ENCODE measurements at regions not wholly inside any gene's neighbourhood (a gene's known extent, or its start where the extent isn't known, plus 50 kb on each side); places are given as distances from the start of the nearest gene placed in this dataset.

GRCh38 chr5:93240228-93240834 is 340.7 kb downstream of the NR2F1-AS1 start:
- DNase-seq: no peak
- Histone ChIP-seq H3K27me3 (no peaks in the 10 kb centered on the region), H3K27ac (no peak overlapping the region), H3K4me3 (no peak overlapping the region), H3K36me3 (no peaks in the 10 kb centered on the region), H3K4me1 (ENCODE audit: insufficient read depth) (peaks cover 2% of the 10 kb centered on the region), H3K9me3 (no peaks in the 10 kb centered on the region)
- WGBS, 3 donors: 95 to 97% (median 96%) methylated on average over 5 of the region's 5 CpGs
- TF ChIP-seq EP300 (IDR thresholded peaks at IDR 0.05) (no peak), CTCF (IDR thresholded peaks at IDR 0.05) (no peak), POLR2A (IDR thresholded peaks at IDR 0.05) (no peak)
- intact Hi-C loops (cut with DNase I): no loop called here

- TF ChIP-seq CTCF (IDR thresholded peaks at IDR 0.05): no peak
- TF ChIP-seq EP300 (IDR thresholded peaks at IDR 0.05): no peak
- no peak for TF ChIP-seq POLR2A (IDR thresholded peaks at IDR 0.05)
- no peaks in the 10 kb centered on the region for H3K4me1 ChIP-seq (ENCODE audit: insufficient read depth)
- WGBS, 3 donors: 96% methylated on average over 4 of the region's 4 CpGs
- H3K27me3 ChIP-seq: no peaks in the 10 kb centered on the region
- no peak overlapping the region for H3K4me3 ChIP-seq
- H3K9me3 ChIP-seq: no peaks in the 10 kb centered on the region
- no peak overlapping the region for H3K27ac ChIP-seq
- no peaks in the 10 kb centered on the region for H3K36me3 ChIP-seq
- intact Hi-C loops (cut with DNase I): no loop called here
- DNase-seq: no peak
Measured at GRCh38 chr5:93236807-93237421, 344.1 kb downstream of the NR2F1-AS1 start.

- no peak for TF ChIP-seq POLR2A (IDR thresholded peaks at IDR 0.05)
- TF ChIP-seq EP300 (IDR thresholded peaks at IDR 0.05): no peak
- no peak for TF ChIP-seq CTCF (IDR thresholded peaks at IDR 0.05)
- H3K27me3 ChIP-seq: no peaks in the 10 kb centered on the region
- H3K4me3 ChIP-seq: no peak overlapping the region
- intact Hi-C loops (cut with DNase I): no loop called here
- 82 to 90% (median 89%) methylated on average over 1 of the region's 1 CpG for WGBS, 3 donors
- no peaks in the 10 kb centered on the region for H3K4me1 ChIP-seq (ENCODE audit: insufficient read depth)
- H3K9me3 ChIP-seq: no peaks in the 10 kb centered on the region
- DNase-seq: no peak
- H3K27ac ChIP-seq: no peak overlapping the region
- H3K36me3 ChIP-seq: no peaks in the 10 kb centered on the region
Measured at GRCh38 chr5:93235761-93236160, 345.3 kb downstream of the NR2F1-AS1 start.

GRCh38 chr5:93226202-93226735 is 354.8 kb downstream of the NR2F1-AS1 start:
- Histone ChIP-seq H3K9me3 (no peaks in the 10 kb centered on the region), H3K4me3 (no peak overlapping the region), H3K27me3 (no peaks in the 10 kb centered on the region), H3K27ac (peak overlapping the region in 1 of 2 donors; percentile 44), H3K4me1 (ENCODE audit: insufficient read depth) (peaks cover 2% of the 10 kb centered on the region), H3K36me3 (no peaks in the 10 kb centered on the region)
- TF ChIP-seq CTCF (IDR thresholded peaks at IDR 0.05): no peak
- no peak for TF ChIP-seq POLR2A (IDR thresholded peaks at IDR 0.05)
- TF ChIP-seq EP300 (IDR thresholded peaks at IDR 0.05): no peak
- DNase-seq: no peak
- WGBS, 3 donors: 4 to 5% (median 5%) methylated on average over 1 of the region's 1 CpG
- intact Hi-C loops (cut with DNase I): no loop called here
